H1 (cell line): ENCODE measurements at regions not wholly inside any gene's neighbourhood (a gene's known extent, or its start where the extent isn't known, plus 50 kb on each side); places are given as distances from the start of the nearest gene placed in this dataset.

Experiments used
- CTCF ChIA-PET: fragments of 300-600 bp; sonication (Branson Sonifier 250); formaldehyde crosslinking; loops from one replicate; lab custom pipeline; 2021; ENCODE audit not compliant: partially characterized antibody; lab: Charles Lee
- POLR2A ChIA-PET: fragments of 300-600 bp; sonication (Branson Sonifier 250); formaldehyde crosslinking; loops from one replicate; lab custom pipeline; 2021; ENCODE audit warnings: inconsistent platforms; ENCODE audit not compliant: partially characterized antibody; lab: Charles Lee
- DNase-seq, 2 experiments: peaks; one replicate each; pipeline versions ENCODE4 v3.0.0 to v3.0.0-alpha.2; 2010 to 2022; ENCODE audit warnings: low spot score in 2 of 2, low read depth in 1 of 2, mixed read lengths in 1 of 2
- FAIRE-seq: peaks from 2 replicates; lab custom pipeline; 2011; peaks lifted over from hg19 to GRCh38; lab: Jason Lieb, UNC
- H2AFZ ChIP-seq: 2 replicates; pipeline ENCODE4 v1.8.1; 2012; ENCODE audit warnings: low read length, inconsistent platforms
- H2AK5ac ChIP-seq: 2 replicates; pipeline ENCODE4 v1.6.1; 2013; ENCODE audit warnings: low read depth, low read length
- H2BK120ac ChIP-seq: replicated peaks from 2 replicates; pipeline ENCODE3; 2013; ENCODE audit warnings: low read depth, low read length, inconsistent platforms
- H2BK12ac ChIP-seq: 2 replicates; pipeline ENCODE4 v1.6.1; 2013; ENCODE audit warnings: low read depth, low read length
- H2BK15ac ChIP-seq: 2 replicates; pipeline ENCODE4 v1.6.1; 2013; ENCODE audit warnings: low read length
- H2BK20ac ChIP-seq: 2 replicates; pipeline ENCODE4 v1.6.1; 2013; ENCODE audit warnings: low read length
- H2BK5ac ChIP-seq: 2 replicates; pipeline ENCODE4 v1.6.1; 2013; ENCODE audit warnings: low read depth, low read length
- H3K14ac ChIP-seq: 2 replicates; pipeline ENCODE4 v1.6.1; 2013; ENCODE audit warnings: inconsistent platforms; ENCODE audit not compliant: insufficient read length
- H3K18ac ChIP-seq: 2 replicates; pipeline ENCODE4 v1.6.1; 2013; ENCODE audit warnings: low read length; ENCODE audit errors: extremely low read depth
- H3K23ac ChIP-seq: 2 replicates; pipeline ENCODE4 v1.6.1; 2013; ENCODE audit warnings: inconsistent platforms; ENCODE audit not compliant: insufficient read length
- H3K23me2 ChIP-seq: 2 replicates; pipeline ENCODE4 v1.6.1; 2013; ENCODE audit warnings: low read depth, low read length
- H3K27ac ChIP-seq: 2 replicates; pipeline ENCODE4 v1.6.1; 2011; ENCODE audit warnings: low read depth, low read length, inconsistent platforms
- H3K27me3 ChIP-seq, 4 experiments: replicated peaks in 1 of 4; 1 replicate in 1 of 4; 2 replicates in 3 of 4; pipeline versions ENCODE4 v1.6.1 to v1.8.1; 2011 to 2013; ENCODE audit warnings: low read length in 3 of 4, mild to moderate bottlenecking in 3 of 4, inconsistent platforms in 2 of 4, mixed read lengths in 2 of 4, moderate library complexity in 1 of 4; ENCODE audit not compliant: control insufficient read depth in 3 of 4, insufficient read depth in 3 of 4; ENCODE audit errors: extremely low read depth in 1 of 4
- H3K36me3 ChIP-seq, 4 experiments: 2 replicates each; pipeline versions ENCODE4 v1.6.1 to v1.8.1; 2011 to 2013; ENCODE audit warnings: mild to moderate bottlenecking in 4 of 4, low read length in 3 of 4, moderate library complexity in 2 of 4, control low read depth in 1 of 4, inconsistent platforms in 1 of 4; ENCODE audit not compliant: insufficient read depth in 4 of 4, control insufficient read depth in 2 of 4
- H3K4ac ChIP-seq: replicated peaks from 2 replicates; pipeline ENCODE3; 2013; ENCODE audit warnings: low read length, low read depth, mixed read lengths, inconsistent platforms; ENCODE audit not compliant: insufficient read length
- H3K4me1 ChIP-seq, 4 experiments: replicated peaks in 1 of 4; 1 replicate in 1 of 4; 2 replicates in 3 of 4; pipeline versions ENCODE4 v1.6.1 to v1.8.1; 2011 to 2013; ENCODE audit warnings: low read length in 3 of 4, inconsistent platforms in 2 of 4, mixed read lengths in 1 of 4; ENCODE audit not compliant: insufficient read depth in 4 of 4, control insufficient read depth in 3 of 4
- H3K4me2 ChIP-seq, 2 experiments: 2 replicates each; pipeline versions ENCODE4 v1.6.1 to v1.8.1; 2011 to 2013; ENCODE audit warnings: low read depth in 2 of 2, low read length in 2 of 2, control low read depth in 1 of 2, inconsistent platforms in 1 of 2, mild to moderate bottlenecking in 1 of 2; ENCODE audit not compliant: insufficient read depth in 1 of 2
- H3K4me3 ChIP-seq, 4 experiments: fragments of 200-600, 300-600 bp in 1 of 4; sonication (generic), shearing (Covaris generic), sonication (Bioruptor Twin) in 1 of 4; 2 replicates each; pipeline versions ENCODE4 v1.5.1 to v1.8.1; 2011 to 2016; ENCODE audit warnings: low read length in 4 of 4, low read depth in 3 of 4, control low read depth in 2 of 4, inconsistent platforms in 2 of 4, mild to moderate bottlenecking in 2 of 4, mixed read lengths in 1 of 4, moderate library complexity in 1 of 4; ENCODE audit not compliant: insufficient read depth in 2 of 4; ENCODE audit errors: extremely low read depth in 1 of 4
- H3K56ac ChIP-seq: replicated peaks from 2 replicates; pipeline ENCODE3; 2013; ENCODE audit warnings: low read depth, mild to moderate bottlenecking, mixed read lengths, low read length, inconsistent platforms; ENCODE audit not compliant: insufficient read length
- H3K79me1 ChIP-seq: 2 replicates; pipeline ENCODE4 v1.6.1; 2013; ENCODE audit warnings: low read depth, low read length, control low read depth
- H3K79me2 ChIP-seq, 2 experiments: 2 replicates each; pipeline versions ENCODE4 v1.6.1 to v1.8.1; 2012 to 2013; ENCODE audit warnings: low read length in 2 of 2, mild to moderate bottlenecking in 2 of 2, inconsistent platforms in 1 of 2; ENCODE audit not compliant: insufficient read depth in 2 of 2, control insufficient read depth in 1 of 2
- H3K9ac ChIP-seq, 4 experiments: replicated peaks in 1 of 4; 1 replicate in 1 of 4; 2 replicates in 3 of 4; pipeline versions ENCODE4 v1.6.1 to v1.8.1; 2011 to 2013; ENCODE audit warnings: low read depth in 3 of 4, low read length in 3 of 4, control low read depth in 2 of 4, mild to moderate bottlenecking in 2 of 4, moderate library complexity in 2 of 4, inconsistent platforms in 1 of 4; ENCODE audit errors: extremely low read depth in 1 of 4
- H3K9me3 ChIP-seq, 2 experiments: 2 replicates each; pipeline versions ENCODE4 v1.6.1 to v1.8.1; 2012 to 2013; ENCODE audit warnings: mild to moderate bottlenecking in 2 of 2, moderate library complexity in 2 of 2, control low read depth in 1 of 2, inconsistent platforms in 1 of 2, low read depth in 1 of 2, low read length in 1 of 2, mixed read lengths in 1 of 2; ENCODE audit not compliant: insufficient read depth in 2 of 2
- H4K20me1 ChIP-seq, 2 experiments: replicated peaks in 1 of 2; 2 replicates each; pipeline versions ENCODE3 to v1.8.1; 2011 to 2013; ENCODE audit warnings: inconsistent platforms in 2 of 2, low read length in 2 of 2, mild to moderate bottlenecking in 1 of 2; ENCODE audit not compliant: insufficient read depth in 2 of 2, control insufficient read depth in 1 of 2
- H4K5ac ChIP-seq: 2 replicates; pipeline ENCODE4 v1.6.1; 2013; ENCODE audit warnings: low read length, low read depth, mixed read lengths, inconsistent platforms; ENCODE audit not compliant: insufficient read length
- H4K8ac ChIP-seq: 2 replicates; pipeline ENCODE4 v1.8.0; 2013; ENCODE audit warnings: mild to moderate bottlenecking, moderate library complexity, low read length, inconsistent platforms; ENCODE audit not compliant: insufficient read depth; ENCODE audit errors: extremely low read depth
- H4K91ac ChIP-seq: replicated peaks from 2 replicates; pipeline ENCODE3; 2013; ENCODE audit warnings: low read length, mixed read lengths, inconsistent platforms; ENCODE audit not compliant: insufficient read length
- BCL11A ChIP-seq, 2 experiments: IDR thresholded peaks; one replicate each; pipeline ENCODE4 v1.6.1; 2011; ENCODE audit warnings: low read depth in 2 of 2, low read length in 2 of 2, mild to moderate bottlenecking in 2 of 2
- CREB1 ChIP-seq: IDR thresholded peaks from 2 replicates; pipeline ENCODE4 v1.6.1; 2012; ENCODE audit warnings: inconsistent platforms
- KDM1A ChIP-seq: fragments of 200-600, 300-600 bp; sonication (generic); IDR thresholded peaks from 2 replicates; pipeline ENCODE4 v1.7.1; 2016; ENCODE audit warnings: mild to moderate bottlenecking, low read length, borderline replicate concordance
- WGBS, 2 experiments: shearing (Covaris generic) in 1 of 2; methylation state at CpG; one replicate each; pipeline versions ENCODE4 v1.1.6 to v1.1.7; 2013 to 2015; ENCODE audit warnings: low lambda C conversion rate in 2 of 2, mixed read lengths in 2 of 2, inconsistent platforms in 1 of 2, low coverage in 1 of 2, missing lambda C conversion rate in 1 of 2; ENCODE audit not compliant: insufficient replicate concordance in 2 of 2, insufficient coverage in 1 of 2, insufficient read length in 1 of 2; ENCODE audit errors: extremely low coverage in 1 of 2, missing lambda C conversion rate in 1 of 2; 5-methylcytosine and 5-hydroxymethylcytosine counted together
- TF ChIP-seq, protein P1 (sequence below): IDR thresholded peaks from 2 replicates; pipeline ENCODE4 v1.6.1; 2012; ENCODE audit warnings: inconsistent platforms

DNA sequence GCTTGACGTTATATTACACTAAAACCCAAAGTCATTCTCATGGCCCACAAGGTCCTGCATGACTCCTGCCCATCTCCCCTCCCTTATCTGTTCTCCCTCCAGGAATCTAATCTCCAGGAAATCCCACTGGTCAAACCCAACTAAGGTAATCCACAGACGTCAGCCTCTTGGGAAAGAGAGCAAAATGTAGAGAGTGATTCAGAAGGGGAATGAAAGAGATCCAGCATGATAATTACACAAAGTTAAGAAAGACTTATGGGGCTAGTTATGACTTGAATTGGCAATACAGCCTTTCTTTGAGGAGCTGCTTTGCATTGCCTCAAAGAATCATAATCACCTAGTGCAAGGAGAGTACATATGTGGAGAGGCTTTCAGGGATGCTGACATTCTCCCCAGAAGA, 137.8 kb upstream of the MYRIP start:
- POLR2A ChIA-PET: no interaction called here
- H3K27ac ChIP-seq: no peak overlapping the region
- no peak overlapping the region for H2BK12ac ChIP-seq
- H2AK5ac ChIP-seq: no peak overlapping the region
- H3K36me3 ChIP-seq: no peaks in the 10 kb centered on the region
- no peaks in the 10 kb centered on the region for H3K79me1 ChIP-seq
- no peak overlapping the region for H3K4me2 ChIP-seq
- DNase-seq (no peak), FAIRE-seq (no peak)
- no peak overlapping the region for H3K18ac ChIP-seq
- no peak overlapping the region for H3K4ac ChIP-seq
- no peak overlapping the region for H4K8ac ChIP-seq
- no peaks in the 10 kb centered on the region for H3K9me3 ChIP-seq
- H2BK20ac ChIP-seq: no peak overlapping the region
- H3K4me3 ChIP-seq: no peak overlapping the region
- H3K23ac ChIP-seq: no peak overlapping the region
- H2BK5ac ChIP-seq: no peak overlapping the region
- no peaks in the 10 kb centered on the region for H4K20me1 ChIP-seq
- no peaks in the 10 kb centered on the region for H3K79me2 ChIP-seq
- no peak overlapping the region for H3K9ac ChIP-seq
- TF ChIP-seq, protein P1, sequence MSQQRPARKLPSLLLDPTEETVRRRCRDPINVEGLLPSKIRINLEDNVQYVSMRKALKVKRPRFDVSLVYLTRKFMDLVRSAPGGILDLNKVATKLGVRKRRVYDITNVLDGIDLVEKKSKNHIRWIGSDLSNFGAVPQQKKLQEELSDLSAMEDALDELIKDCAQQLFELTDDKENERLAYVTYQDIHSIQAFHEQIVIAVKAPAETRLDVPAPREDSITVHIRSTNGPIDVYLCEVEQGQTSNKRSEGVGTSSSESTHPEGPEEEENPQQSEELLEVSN: no peak
- TF ChIP-seq KDM1A (no peak), BCL11A (IDR thresholded peaks at IDR 0.05; ENCODE audit: low read depth in 2 of 2, low read length in 2 of 2) (no peak), CREB1 (no peak)
- TF ChIP-seq, all 59 proteins: peak for 0
- H3K4me1 ChIP-seq: no peaks in the 10 kb centered on the region
- 82% methylated on average over 2 of the region's 2 CpGs; no CpG with 5 or more reads in 1 of the 2 experiments for WGBS, 2 experiments
- H2BK15ac ChIP-seq: no peak overlapping the region
- no peak overlapping the region for H4K5ac ChIP-seq
- CTCF ChIA-PET: interaction anchor here (0.6 to 1.3 kb wide), 4 partner anchors 26 to 46 kb away, joined by 3 read pairs; no protein-coding TSS in a partner anchor
- H2BK120ac ChIP-seq: no peak overlapping the region
- H4K91ac ChIP-seq: no peak overlapping the region
- H3K27me3 ChIP-seq: no peaks in the 10 kb centered on the region
- no peak overlapping the region for H3K14ac ChIP-seq
- no peaks in the 10 kb centered on the region for H3K23me2 ChIP-seq
- H2AFZ ChIP-seq: no peak overlapping the region
- no peak overlapping the region for H3K56ac ChIP-seq
